OCI-LY1 (cell line): ENCODE measurements at regions not wholly inside any gene's neighbourhood (a gene's known extent, or its start where the extent isn't known, plus 50 kb on each side); places are given as distances from the start of the nearest gene placed in this dataset.

Source experiments
- EZH2 ChIP-seq: fragments of 200-600 bp; sonication (generic), shearing (Covaris generic); IDR thresholded peaks from 2 replicates; pipeline ENCODE4 v1.8.0; 2017; ENCODE audit warnings: borderline replicate concordance, mixed run types, mild to moderate bottlenecking, antibody characterized with exemption, low read length, moderate library complexity, mixed read lengths
- TF ChIP-seq, protein P1 (sequence below): fragments of 200-600 bp; sonication (generic), shearing (Covaris generic); IDR thresholded peaks from 2 replicates; pipeline ENCODE4 v1.5.1; 2017; ENCODE audit warnings: mild to moderate bottlenecking, antibody characterized with exemption, low read length, moderate library complexity, mixed read lengths

DNA sequence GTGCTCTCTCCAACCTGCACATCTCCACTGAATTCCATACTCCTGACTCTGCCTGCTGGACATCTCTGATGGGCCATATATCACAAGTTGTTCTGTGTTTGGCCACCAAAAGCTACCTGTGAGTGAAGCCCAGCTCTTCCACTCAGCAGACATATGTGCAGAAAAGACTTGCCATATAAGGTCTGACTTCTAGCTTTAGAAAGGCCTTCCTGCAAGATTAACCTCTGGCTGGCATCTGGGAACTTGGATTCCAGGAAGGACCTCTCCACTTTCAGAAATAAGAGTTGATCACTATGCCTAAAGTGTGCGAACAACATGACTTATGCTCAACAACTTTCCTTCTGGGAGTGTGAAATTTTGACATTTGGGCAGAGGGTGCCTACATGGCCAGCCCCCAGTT, 113.7 kb downstream of the TNFAIP3 start:
- TF ChIP-seq, protein P1, sequence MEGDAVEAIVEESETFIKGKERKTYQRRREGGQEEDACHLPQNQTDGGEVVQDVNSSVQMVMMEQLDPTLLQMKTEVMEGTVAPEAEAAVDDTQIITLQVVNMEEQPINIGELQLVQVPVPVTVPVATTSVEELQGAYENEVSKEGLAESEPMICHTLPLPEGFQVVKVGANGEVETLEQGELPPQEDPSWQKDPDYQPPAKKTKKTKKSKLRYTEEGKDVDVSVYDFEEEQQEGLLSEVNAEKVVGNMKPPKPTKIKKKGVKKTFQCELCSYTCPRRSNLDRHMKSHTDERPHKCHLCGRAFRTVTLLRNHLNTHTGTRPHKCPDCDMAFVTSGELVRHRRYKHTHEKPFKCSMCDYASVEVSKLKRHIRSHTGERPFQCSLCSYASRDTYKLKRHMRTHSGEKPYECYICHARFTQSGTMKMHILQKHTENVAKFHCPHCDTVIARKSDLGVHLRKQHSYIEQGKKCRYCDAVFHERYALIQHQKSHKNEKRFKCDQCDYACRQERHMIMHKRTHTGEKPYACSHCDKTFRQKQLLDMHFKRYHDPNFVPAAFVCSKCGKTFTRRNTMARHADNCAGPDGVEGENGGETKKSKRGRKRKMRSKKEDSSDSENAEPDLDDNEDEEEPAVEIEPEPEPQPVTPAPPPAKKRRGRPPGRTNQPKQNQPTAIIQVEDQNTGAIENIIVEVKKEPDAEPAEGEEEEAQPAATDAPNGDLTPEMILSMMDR, result no peak
- TF ChIP-seq EZH2, result no peak
